ENCODE measurements at regions not wholly inside any gene's neighbourhood (a gene's known extent, or its start where the extent isn't known, plus 50 kb on each side); places are given as distances from the start of the nearest gene placed in this dataset.
"Not testable (repeated sequence)": the region's sequence is repeated elsewhere in the genome, so short reads cannot be mapped to it uniquely, and the experiment has no call there.

GRCh38 chr20:53818457-53819177 is 225.0 kb upstream of the ZNF217 start:
- DNase-seq (ENCODE audit: low spot score) = no peak

- not testable (repeated sequence) for DNase-seq (ENCODE audit: low spot score)
Observed at GRCh38 chr20:53817513-53817912, 223.9 kb upstream of the ZNF217 start.

DNA sequence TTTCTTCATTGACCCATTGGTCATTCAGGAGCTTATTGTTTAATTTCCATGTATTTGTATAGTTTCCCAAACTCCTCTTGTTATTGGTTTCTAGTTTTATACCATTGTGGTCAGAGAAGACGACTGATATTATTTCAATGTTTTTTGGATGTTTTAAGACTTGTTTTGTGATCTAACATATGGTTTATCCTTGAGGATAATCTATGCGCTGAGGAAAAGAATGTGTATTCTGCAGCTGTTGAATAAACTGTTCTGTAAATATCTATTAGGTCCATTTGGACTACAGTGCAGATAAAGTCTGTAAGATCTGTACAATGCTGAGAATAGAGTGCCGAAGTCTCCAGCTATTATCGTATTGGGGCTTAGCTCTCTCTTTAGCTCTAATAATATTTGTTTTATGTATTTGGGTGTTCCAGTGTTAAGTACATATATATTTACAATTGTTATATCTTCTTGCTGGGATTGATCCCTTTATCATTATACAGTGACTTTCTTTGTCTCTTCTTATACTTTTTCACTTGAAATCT is 223.3 kb upstream of the ZNF217 start:
- DNase-seq (ENCODE audit: low spot score) = no peak

DNA sequence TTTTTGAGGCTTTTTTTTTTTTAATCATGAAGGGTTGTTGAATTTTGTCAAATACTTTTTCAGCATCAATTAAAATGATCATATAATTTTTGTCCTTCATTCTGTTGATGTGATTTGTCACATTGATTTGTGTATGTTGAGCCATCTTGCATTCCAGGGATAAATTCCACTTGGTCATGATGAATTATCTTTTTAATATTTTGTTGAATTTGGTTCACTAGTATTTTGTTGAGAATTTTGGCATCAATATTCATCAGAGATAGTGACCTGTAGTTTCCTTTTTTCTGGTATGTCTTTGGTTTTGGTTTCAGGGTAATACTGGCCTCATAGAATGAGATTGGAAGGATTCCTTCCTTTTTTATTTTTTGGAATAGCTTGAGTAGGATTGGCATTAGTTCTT is 221.9 kb upstream of the ZNF217 start:
- DNase-seq (ENCODE audit: low spot score) = no peak

DNA sequence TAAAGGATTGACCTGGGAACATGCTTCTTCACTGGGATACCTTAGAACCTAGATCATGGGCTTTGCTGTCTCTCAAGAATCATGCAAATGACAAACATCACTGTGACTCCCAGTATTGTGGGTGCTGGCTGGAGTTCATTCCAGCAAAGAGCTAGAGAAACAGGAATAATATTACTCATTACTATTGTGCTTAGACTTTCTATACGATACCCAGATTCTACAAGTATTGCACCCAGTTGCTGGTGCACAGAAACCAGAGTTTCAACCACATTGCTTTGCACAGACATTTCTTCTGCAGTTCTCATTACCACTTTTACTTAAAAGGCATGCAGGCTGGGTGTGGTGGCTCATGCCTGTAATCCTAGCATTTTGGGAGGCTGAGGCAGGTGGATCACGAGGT is 220.4 kb upstream of the ZNF217 start:
- no peak for DNase-seq (ENCODE audit: low spot score)

GRCh38 chr20:53813636-53814035 is 220.0 kb upstream of the ZNF217 start:
- no peak for DNase-seq (ENCODE audit: low spot score)

DNA sequence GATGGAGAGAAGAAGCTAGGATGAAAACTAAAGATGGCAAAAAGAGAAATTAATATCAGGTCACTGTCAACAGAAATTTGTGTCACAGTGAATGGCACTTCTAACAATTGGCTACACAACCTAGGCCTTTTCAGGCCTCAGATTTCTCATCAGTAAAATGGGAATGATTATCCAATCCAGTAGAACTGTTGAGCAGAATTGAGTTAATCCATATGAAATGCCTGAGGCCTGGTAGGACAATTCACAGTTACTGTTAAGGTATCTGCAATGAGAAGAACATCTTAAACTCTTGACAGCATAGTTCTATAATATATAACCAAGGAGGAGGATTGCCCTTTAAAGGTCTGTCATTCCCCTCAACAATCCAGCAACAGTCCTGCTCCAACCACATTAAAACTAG is 217.9 kb upstream of the ZNF217 start:
- DNase-seq (ENCODE audit: low spot score) = no peak

GRCh38 chr20:53810661-53811355 is 217.2 kb upstream of the ZNF217 start:
- DNase-seq (ENCODE audit: low spot score) = no peak

GRCh38 chr20:53809728-53810365 is 216.2 kb upstream of the ZNF217 start:
- DNase-seq (ENCODE audit: low spot score) = no peak

DNA sequence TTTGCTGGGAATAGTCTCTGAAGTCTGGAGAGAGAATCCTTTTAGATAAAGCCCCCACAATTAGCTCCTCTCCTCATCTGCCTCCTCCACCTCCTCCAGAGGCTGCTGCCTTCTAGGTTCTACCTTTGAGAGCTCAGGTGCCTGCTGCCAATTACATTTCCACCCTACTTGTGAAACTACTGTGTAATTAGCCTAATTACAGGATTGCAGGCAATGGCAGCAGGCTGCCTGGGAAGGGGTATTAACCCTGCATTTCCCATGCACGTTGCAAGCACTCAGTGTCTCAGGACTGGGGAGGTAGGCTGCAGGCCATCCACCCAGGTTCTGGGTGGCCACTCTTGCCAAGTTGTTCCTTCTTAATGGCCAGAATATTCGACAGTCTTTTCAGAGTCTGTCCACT is 215.6 kb upstream of the ZNF217 start:
- no peak for DNase-seq (ENCODE audit: low spot score)

DNA sequence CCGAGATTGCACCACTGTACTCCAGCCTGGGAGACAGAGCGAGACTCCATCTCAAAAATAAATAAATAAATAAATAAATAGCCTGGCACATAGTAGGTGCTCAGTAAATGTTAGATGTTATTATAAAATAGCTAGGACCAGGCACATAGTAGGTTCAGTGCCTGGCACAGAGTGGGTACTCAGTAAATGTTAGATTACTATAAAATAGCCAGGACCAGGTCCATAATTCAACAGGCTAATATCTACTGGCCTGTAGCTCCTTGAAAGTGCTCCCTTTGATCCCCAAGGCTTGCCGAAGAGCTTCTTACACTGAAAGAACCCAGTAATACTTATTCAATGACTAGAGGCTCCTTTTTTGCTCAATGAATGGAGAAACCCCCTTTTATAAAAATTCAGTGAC is 215.1 kb upstream of the ZNF217 start:
- DNase-seq (ENCODE audit: low spot score) = no peak

GRCh38 chr20:53808302-53808701 is 214.7 kb upstream of the ZNF217 start:
- DNase-seq (ENCODE audit: low spot score) = not testable (repeated sequence)

DNA sequence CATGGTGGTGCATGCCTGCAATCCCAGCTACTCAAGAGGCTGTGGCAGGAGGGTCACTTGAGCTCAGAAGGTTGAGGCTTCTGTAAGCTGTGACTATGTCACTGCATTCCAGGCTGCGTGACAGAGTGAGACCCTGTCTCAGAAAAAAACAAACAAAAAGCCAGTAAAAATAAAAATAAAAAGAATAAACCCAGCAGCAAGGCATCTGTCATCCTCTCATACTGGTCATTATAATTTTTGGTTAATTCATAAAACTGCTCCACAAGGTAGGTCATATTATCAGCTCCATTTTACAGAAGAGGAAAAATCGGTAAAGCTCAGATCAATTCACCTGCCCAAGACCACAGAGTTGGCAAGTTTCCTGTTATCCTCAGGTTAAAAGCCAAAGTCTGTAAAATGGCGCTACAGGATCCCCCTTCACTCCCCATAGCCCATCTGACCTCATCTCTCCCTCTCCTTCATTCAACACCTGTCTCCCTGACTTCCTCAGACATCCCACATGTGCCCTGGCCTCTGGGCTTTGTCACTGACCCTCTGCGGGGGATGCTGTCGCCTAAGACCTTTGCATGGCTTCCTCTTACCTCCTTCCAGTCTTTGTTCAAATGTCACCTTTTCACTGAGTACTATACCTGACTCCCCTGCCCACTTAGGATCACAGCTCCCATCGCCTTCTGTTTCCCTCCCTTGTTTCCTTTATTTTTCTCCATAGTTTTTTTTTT is 213.2 kb upstream of the ZNF217 start:
- no peak for DNase-seq (ENCODE audit: low spot score)

DNA sequence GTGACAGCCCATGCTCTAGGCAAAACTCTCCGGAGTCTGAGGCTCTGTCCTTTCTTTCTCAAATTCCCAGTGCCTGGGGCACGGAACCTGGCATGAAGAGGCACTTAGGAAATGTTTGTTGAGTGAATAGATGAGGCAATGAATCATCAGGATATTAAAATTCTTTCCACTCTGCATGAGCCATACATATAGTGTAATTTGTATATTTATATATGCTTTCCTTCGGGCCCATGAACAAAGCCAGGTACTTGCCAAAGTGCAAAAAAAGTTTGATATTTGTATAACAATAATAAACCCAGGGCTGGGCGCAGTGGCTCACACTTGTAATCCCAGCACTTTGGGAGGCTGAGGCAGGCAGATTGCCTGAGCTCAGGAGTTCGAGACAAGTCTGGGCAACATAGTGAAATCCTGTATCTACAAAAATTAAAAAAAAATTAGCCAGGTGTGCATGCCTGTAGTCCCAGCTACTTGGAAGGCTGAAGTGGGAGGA is 212.3 kb upstream of the ZNF217 start:
- DNase-seq (ENCODE audit: low spot score) = peak; percentile 65

DNA sequence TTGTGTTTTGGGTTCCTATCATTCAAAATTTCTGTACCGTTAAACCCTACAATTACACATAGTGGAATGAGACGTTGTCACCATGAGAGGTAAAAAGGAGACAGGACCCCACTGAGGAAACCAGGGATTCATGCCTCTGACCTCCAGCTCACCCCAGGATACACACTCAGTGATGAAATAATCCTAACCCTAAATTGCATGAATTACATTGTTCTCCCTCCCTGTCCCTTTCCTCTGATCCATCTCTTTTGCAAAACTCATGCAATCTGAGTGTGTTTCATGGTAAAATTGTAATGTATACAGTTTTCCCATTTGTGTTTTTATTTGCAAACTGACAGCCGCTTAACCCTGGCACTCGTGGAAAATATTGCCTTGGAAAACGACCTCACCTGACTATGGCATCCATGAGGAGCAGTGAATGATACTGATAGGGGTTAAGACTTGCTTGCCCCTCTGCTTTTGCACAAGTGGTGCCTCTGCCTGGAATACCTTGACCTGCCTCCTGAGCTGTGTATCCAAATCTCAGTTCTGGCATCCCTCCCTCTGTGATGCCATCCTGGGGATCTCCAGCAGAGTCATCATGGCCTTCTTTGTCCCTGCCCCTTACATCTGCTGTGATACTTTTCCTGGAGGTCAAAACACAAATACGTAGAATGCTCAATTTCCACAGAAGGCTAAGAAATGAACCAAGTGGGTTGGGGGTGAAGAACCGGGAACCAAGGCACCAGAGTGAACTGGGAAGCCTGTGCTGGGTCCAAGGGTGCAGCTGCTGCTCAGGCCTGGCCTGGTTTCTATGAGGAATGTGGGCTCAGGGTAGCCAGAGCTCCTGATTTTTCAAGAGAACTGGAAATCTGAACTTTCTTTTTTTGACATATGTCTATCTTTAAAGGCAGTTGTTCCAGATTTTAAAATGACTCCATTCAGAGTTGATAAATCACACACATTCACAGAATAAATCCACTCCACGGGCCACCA is 211.6 kb upstream of the ZNF217 start:
- no peak for DNase-seq (ENCODE audit: low spot score)

GRCh38 chr20:53804308-53804707 is 210.7 kb upstream of the ZNF217 start:
- not testable (repeated sequence) for DNase-seq (ENCODE audit: low spot score)

DNA sequence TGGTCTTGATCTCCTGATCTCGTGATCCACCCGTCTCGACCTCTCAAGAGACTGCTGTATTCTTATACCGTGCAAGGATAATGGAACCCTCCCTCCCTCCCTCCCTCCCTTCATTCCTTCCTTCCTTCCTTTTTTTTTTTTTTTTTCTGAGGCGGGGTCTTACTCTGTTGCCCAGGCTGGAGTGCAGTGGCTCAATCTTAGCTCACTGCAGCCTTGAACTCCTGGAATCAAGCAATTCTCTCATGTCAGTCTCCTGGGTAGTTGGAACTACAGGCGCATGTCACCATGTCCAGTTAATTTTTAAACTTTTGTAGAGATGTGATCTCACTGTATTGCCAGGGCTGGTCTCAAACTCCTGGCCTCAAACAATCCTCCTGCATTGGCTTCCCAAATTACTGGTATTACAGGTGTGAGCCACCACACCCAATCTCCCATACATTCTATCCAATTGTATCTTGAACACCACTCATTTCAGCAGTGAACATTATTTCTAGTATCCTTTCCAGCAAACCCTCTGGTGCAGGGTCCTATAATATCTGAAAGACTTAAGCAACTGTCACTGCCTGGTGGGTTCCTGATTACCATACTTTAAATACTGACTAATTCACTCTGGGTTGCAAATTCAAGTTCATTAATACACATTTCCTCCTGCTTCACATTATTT is 210.0 kb upstream of the ZNF217 start:
- no peak for DNase-seq (ENCODE audit: low spot score)

DNA sequence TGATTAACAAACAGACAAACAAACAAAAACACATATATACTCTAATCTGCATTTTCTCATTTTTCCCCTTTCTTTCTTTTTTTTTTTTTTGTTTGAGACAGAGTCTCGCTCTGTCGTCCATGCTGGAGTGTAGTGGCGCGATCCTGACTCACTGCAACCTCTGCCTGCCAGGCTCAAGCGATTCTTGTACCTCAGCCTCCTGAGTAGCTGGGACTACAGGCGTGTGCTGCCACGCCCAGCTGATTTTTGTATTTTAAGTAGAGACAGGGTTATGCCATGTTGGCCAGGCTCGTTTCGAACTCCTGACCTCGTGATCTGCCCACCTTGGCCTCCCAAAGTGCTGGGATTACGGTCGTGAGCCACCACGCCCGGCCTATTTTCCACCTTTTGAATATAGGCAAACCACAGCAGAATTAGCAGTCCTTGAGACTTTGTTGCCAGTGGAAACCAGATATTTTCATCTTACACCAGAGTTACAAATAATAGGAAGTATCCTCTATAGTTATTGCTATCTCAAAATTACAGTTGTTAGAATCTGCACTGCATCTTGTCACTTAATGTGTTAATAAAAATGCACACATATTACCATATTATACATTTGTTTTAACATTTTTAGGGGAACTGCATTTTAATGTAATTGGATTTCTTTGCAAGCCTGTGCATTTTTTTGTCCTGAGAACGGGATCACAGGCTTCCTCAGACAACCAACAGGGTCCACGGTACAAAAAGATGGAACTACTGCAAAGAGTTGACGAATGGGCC is 208.2 kb upstream of the ZNF217 start:
- DNase-seq (ENCODE audit: low spot score) = no peak

- DNase-seq (ENCODE audit: low spot score) = no peak
Observed at GRCh38 chr20:53800883-53801604, 207.4 kb upstream of the ZNF217 start.

Data from COLO829 (cell line).